ENCODE measurements at regions not wholly inside any gene's neighbourhood (a gene's known extent, or its start where the extent isn't known, plus 50 kb on each side); places are given as distances from the start of the nearest gene placed in this dataset.

- no TSS peak for BruUV-seq (replicated peaks)
- ChIA-PET CTCF (ENCODE audit: unreplicated experiment) (no interaction called here), POLR2A (no interaction called here)
- H3K9me3 ChIP-seq (ENCODE audit: low read length): no peaks in the 10 kb centered on the region
- H3K36me3 ChIP-seq (ENCODE audit: insufficient read depth, low read length): no peaks in the 10 kb centered on the region
- no peaks in the 10 kb centered on the region for H3K4me1 ChIP-seq (ENCODE audit: insufficient read depth, low read length, poor library complexity, severe bottlenecking)
- H3K4me2 ChIP-seq (ENCODE audit: low read length): no peak overlapping the region
- H3K9me2 ChIP-seq (ENCODE audit: insufficient read depth, low read length): no peaks in the 10 kb centered on the region
- H3K79me2 ChIP-seq (ENCODE audit: insufficient read depth, low read depth, low read length): no peaks in the 10 kb centered on the region
- H2AFZ ChIP-seq (ENCODE audit: low read length): no peak overlapping the region
- no peak for DNase-seq (ENCODE audit: low spot score)
- H3K4me3 ChIP-seq (ENCODE audit: low read depth, low read length, poor library complexity, severe bottlenecking): no peak overlapping the region
- H4K20me1 ChIP-seq (ENCODE audit: insufficient read depth, low read length): no peaks in the 10 kb centered on the region
- no peak overlapping the region for H3K27ac ChIP-seq (ENCODE audit: low read depth, low read length, poor library complexity, severe bottlenecking)
- TF ChIP-seq CTCF (conservative IDR thresholded peaks at IDR 0.05; ENCODE audit: low read length) (no peak), EZH2phosphoT487 (IDR thresholded peaks at IDR 0.05; ENCODE audit: borderline replicate concordance, low read depth, low read length) (no peak)
- intact Hi-C loops (cut with micrococcal nuclease; ENCODE audit: unreplicated experiment): no loop called here
Measured at GRCh38 chr20:60478533-60478932, 520.3 kb downstream of the CDH26 start.

DNA sequence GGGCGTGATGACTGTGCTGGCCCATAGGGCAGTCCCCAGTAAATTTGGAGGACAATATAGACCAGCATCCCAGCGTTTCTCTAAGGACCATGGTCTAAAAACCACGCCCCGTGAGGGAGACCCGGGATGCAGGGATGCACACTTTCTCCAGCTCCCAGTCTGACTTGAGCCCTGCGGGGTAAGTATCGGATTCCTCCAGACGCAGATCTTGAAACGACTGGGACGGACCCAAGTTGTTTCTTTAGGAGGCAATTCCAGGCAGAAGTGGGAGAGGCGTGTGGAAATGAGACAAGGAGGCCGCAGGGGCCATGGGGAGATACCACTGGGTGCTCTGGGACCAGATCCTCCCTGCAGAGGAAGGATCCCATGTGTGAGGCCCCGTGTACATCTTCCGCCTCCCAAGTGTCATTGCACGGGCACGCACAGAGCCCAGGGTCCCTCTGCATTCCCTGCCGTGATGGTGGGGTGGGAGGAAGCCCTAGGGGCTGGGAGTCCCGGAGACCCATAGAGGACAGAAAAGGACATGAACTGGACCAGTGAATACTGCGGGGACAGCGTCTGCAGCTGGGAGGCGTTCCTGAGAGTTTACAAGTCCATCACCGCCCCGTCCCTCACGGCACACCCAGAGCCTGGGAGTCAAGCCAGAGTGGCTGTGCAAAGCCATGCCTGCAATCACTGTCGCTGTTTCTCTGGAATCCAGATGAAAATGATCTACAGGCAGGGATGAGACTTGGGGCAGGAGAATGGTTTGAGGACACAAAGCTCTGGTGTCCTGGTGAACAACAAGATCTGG is 522.9 kb downstream of the CDH26 start:
- CTCF ChIA-PET (ENCODE audit: unreplicated experiment): no interaction called here
- no TSS peak for BruUV-seq (replicated peaks)
- H3K27ac ChIP-seq (ENCODE audit: low read depth, low read length, poor library complexity, severe bottlenecking): no peak overlapping the region

More for the DNA sequence above, 522.9 kb downstream of the CDH26 start:
- H3K9me3 ChIP-seq (ENCODE audit: low read length): no peaks in the 10 kb centered on the region
- H3K36me3 ChIP-seq (ENCODE audit: insufficient read depth, low read length): no peaks in the 10 kb centered on the region
- H3K4me1 ChIP-seq (ENCODE audit: insufficient read depth, low read length, poor library complexity, severe bottlenecking): no peaks in the 10 kb centered on the region
- H3K4me3 ChIP-seq (ENCODE audit: low read depth, low read length, poor library complexity, severe bottlenecking): no peak overlapping the region
- DNase-seq (ENCODE audit: low spot score): no peak
- H4K20me1 ChIP-seq (ENCODE audit: insufficient read depth, low read length): no peaks in the 10 kb centered on the region
- no peak overlapping the region for H3K4me2 ChIP-seq (ENCODE audit: low read length)
- H2AFZ ChIP-seq (ENCODE audit: low read length): no peak overlapping the region
- no peak for TF ChIP-seq EZH2phosphoT487 (IDR thresholded peaks at IDR 0.05; ENCODE audit: borderline replicate concordance, low read depth, low read length)
- no peak for TF ChIP-seq CTCF (conservative IDR thresholded peaks at IDR 0.05; ENCODE audit: low read length)
- intact Hi-C loops (cut with micrococcal nuclease; ENCODE audit: unreplicated experiment): no loop called here
- no peaks in the 10 kb centered on the region for H3K9me2 ChIP-seq (ENCODE audit: insufficient read depth, low read length)
- POLR2A ChIA-PET: no interaction called here
- H3K79me2 ChIP-seq (ENCODE audit: insufficient read depth, low read depth, low read length): no peaks in the 10 kb centered on the region

All from OCI-LY7 (cell line).